Activated naive CD8-positive, alpha-beta T cell treated with anti-CD3 and anti-CD28 coated beads for 36 hours (primary cell): ENCODE measurements at regions not wholly inside any gene's neighbourhood (a gene's known extent, or its start where the extent isn't known, plus 50 kb on each side); places are given as distances from the start of the nearest gene placed in this dataset.
"Not testable (repeated sequence)": the region's sequence is repeated elsewhere in the genome, so short reads cannot be mapped to it uniquely, and the experiment has no call there.

Experiments used
- DNase-seq: peaks from one replicate; pipeline ENCODE4 v3.0.0; 2021
- H3K27ac Mint-ChIP-seq: one replicate; pipeline ENCODE4 v1.8.0; 2022; ENCODE audit warnings: mild to moderate bottlenecking, moderate library complexity, mixed read lengths
- H3K27me3 Mint-ChIP-seq: one replicate; pipeline ENCODE4 v1.8.0; 2022; ENCODE audit warnings: mild to moderate bottlenecking, mixed read lengths
- H3K36me3 Mint-ChIP-seq: one replicate; pipeline ENCODE4 v1.8.0; 2021; ENCODE audit warnings: mild to moderate bottlenecking, mixed read lengths
- H3K4me1 Mint-ChIP-seq: one replicate; pipeline ENCODE4 v1.8.0; 2021; ENCODE audit warnings: mixed read lengths
- H3K4me3 Mint-ChIP-seq: one replicate; pipeline ENCODE4 v1.8.0; 2022; ENCODE audit warnings: mild to moderate bottlenecking, moderate library complexity, mixed read lengths
- H3K9me3 Mint-ChIP-seq: one replicate; pipeline ENCODE4 v1.8.0; 2022; ENCODE audit warnings: mixed read lengths

DNA sequence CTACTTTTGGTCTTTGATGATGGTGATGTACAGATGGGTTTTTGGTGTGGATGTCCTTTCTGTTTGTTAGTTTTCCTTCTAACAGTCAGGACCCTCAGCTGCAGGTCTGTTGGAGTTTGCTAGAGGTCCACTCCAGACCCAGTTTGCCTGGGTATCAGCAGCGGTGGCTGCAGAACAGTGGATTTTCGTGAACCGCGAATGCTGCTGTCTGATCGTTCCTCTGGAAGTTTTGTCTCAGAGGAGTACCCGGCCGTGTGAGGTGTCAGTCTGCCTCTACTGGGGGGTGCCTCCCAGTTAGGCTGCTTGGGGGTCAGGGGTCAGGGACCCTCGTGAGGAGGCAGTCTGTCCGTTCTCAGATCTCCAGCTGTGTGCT is 56.6 kb upstream of the TNFAIP8 start:
- not testable (repeated sequence) for H3K27me3 Mint-ChIP-seq, H3K9me3 Mint-ChIP-seq, DNase-seq
- Mint-ChIP-seq H3K27ac (peak overlapping the region; percentile 98), H3K36me3 (peaks cover 57% of the 10 kb centered on the region), H3K4me1 (peaks cover 60% of the 10 kb centered on the region), H3K4me3 (peak overlapping the region; percentile 84)

- H3K27ac Mint-ChIP-seq: peak overlapping the region; percentile 98
Observed at GRCh38 chr5:119299615-119300310, 56.1 kb upstream of the TNFAIP8 start.

GRCh38 chr5:119300311-119300670 is 55.5 kb upstream of the TNFAIP8 start:
- Mint-ChIP-seq H3K9me3 (peaks cover 5% of the 10 kb centered on the region), H3K36me3 (peaks cover 55% of the 10 kb centered on the region), H3K27ac (peak overlapping the region; percentile 98)

More at GRCh38 chr5:119299615-119300310, 56.1 kb upstream of the TNFAIP8 start:
- DNase-seq: peak; percentile 90
- not testable (repeated sequence) for H3K27me3 Mint-ChIP-seq, H3K9me3 Mint-ChIP-seq
- H3K4me3 Mint-ChIP-seq: peak overlapping the region; percentile 84
- peaks cover 56% of the 10 kb centered on the region for H3K36me3 Mint-ChIP-seq
- H3K4me1 Mint-ChIP-seq: peaks cover 64% of the 10 kb centered on the region

GRCh38 chr5:119301210-119301609 is 54.6 kb upstream of the TNFAIP8 start:
- DNase-seq: no peak
- Mint-ChIP-seq H3K27me3 (no peaks in the 10 kb centered on the region), H3K4me3 (no peak overlapping the region), H3K36me3 (peaks cover 57% of the 10 kb centered on the region), H3K4me1 (peaks cover 78% of the 10 kb centered on the region), H3K27ac (peak overlapping the region; percentile 98), H3K9me3 (peaks cover 5% of the 10 kb centered on the region)

More at GRCh38 chr5:119300311-119300670, 55.5 kb upstream of the TNFAIP8 start:
- no peak for DNase-seq
- no peaks in the 10 kb centered on the region for H3K27me3 Mint-ChIP-seq
- H3K4me1 Mint-ChIP-seq: peaks cover 69% of the 10 kb centered on the region
- H3K4me3 Mint-ChIP-seq: peak overlapping the region; percentile 84

DNA sequence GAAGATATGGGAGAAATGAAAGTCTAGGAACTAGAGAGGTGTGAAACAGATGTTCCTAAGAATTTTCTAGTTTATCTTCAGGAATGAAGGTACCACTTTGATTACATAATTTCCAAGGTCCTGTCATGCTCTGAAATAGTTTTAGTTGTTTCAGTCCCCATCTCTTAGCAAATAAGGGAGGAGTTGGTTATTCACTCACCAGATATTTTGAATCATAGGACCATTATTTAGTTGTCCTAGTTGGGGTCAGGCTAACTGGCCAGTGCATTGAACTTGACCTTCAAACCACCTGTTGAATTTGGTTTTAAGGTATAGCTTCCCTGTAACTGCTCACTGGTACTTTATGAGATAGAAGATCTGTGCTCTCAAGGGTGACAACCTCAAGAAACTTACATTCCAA is 53.9 kb upstream of the TNFAIP8 start:
- Mint-ChIP-seq H3K27ac (peak overlapping the region; percentile 88), H3K27me3 (no peaks in the 10 kb centered on the region), H3K4me1 (peaks cover 77% of the 10 kb centered on the region), H3K4me3 (no peak overlapping the region), H3K9me3 (peaks cover 4% of the 10 kb centered on the region), H3K36me3 (peaks cover 58% of the 10 kb centered on the region)
- no peak for DNase-seq

DNA sequence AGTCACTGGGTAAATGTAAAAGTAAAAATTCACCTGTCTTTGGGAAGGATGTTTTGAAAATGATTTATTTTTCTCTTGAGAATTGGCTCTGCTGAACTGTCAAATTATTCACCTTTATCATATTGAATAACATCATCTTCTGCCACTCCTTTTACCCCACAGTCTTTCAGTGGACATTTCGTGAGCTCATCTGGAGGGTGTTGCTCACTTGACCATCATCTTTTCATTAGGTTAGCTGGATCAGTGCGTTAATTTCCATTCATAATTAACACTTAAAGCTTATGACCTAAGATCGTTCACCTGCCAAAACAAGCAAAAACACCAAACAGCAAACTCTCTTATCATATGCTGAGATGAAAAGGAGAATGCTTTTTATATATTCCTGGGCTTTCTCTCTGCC is 53.4 kb upstream of the TNFAIP8 start:
- peak overlapping the region; percentile 51 for H3K4me3 Mint-ChIP-seq
- no peaks in the 10 kb centered on the region for H3K27me3 Mint-ChIP-seq
- peaks cover 78% of the 10 kb centered on the region for H3K4me1 Mint-ChIP-seq

GRCh38 chr5:119302916-119303897 is 52.6 kb upstream of the TNFAIP8 start:
- H3K4me1 Mint-ChIP-seq: peaks cover 82% of the 10 kb centered on the region
- peak overlapping the region; percentile 88 for H3K27ac Mint-ChIP-seq
- no peaks in the 10 kb centered on the region for H3K27me3 Mint-ChIP-seq
- H3K9me3 Mint-ChIP-seq: peaks cover 1% of the 10 kb centered on the region
- peak overlapping the region; percentile 27 for H3K4me3 Mint-ChIP-seq
- peaks cover 51% of the 10 kb centered on the region for H3K36me3 Mint-ChIP-seq
- DNase-seq: no peak

More for the DNA sequence above, 53.4 kb upstream of the TNFAIP8 start:
- peaks cover 55% of the 10 kb centered on the region for H3K36me3 Mint-ChIP-seq
- H3K27ac Mint-ChIP-seq: peak overlapping the region; percentile 88
- peaks cover 3% of the 10 kb centered on the region for H3K9me3 Mint-ChIP-seq
- DNase-seq: no peak

- Mint-ChIP-seq H3K36me3 (peaks cover 50% of the 10 kb centered on the region), H3K27me3 (no peaks in the 10 kb centered on the region), H3K9me3 (no peaks in the 10 kb centered on the region), H3K4me3 (no peak overlapping the region), H3K4me1 (peaks cover 85% of the 10 kb centered on the region), H3K27ac (peak overlapping the region; percentile 88)
- no peak for DNase-seq
Observed at GRCh38 chr5:119304439-119305211, 51.2 kb upstream of the TNFAIP8 start.
